Lung (tissue), 11 donors: ENCODE measurements at regions not wholly inside any gene's neighbourhood (a gene's known extent, or its start where the extent isn't known, plus 50 kb on each side); places are given as distances from the start of the nearest gene placed in this dataset.
"Not testable (repeated sequence)": the region's sequence is repeated elsewhere in the genome, so short reads cannot be mapped to it uniquely, and the experiment has no call there.

ENCODE experiments used
- ATAC-seq: fragments of 200-7000 bp; cut with Tn5 transposase; one replicate; pipeline ENCODE4 v1.9.1; 2020; ENCODE audit warnings: moderate number of reproducible peaks; ENCODE audit not compliant: insufficient read depth, low FRiP score
- DNase-seq, 3 donors: peaks; one replicate each; pipeline ENCODE4 v3.0.0-alpha.2; 2013 to 2017
- H3K27ac ChIP-seq, 2 donors: one replicate each; pipeline ENCODE4 v1.5.1; 2013; ENCODE audit warnings: mild to moderate bottlenecking in 2 of 2, moderate library complexity in 2 of 2, control low read depth in 1 of 2, inconsistent platforms in 1 of 2, low read depth in 1 of 2, low read length in 1 of 2
- H3K27me3 ChIP-seq, 3 donors: one replicate each; pipeline ENCODE4 v1.5.1; 2013; ENCODE audit warnings: low read length in 2 of 3; ENCODE audit not compliant: control insufficient read depth in 3 of 3, insufficient read depth in 3 of 3
- H3K36me3 ChIP-seq, 4 donors: one replicate each; pipeline ENCODE4 v1.5.1; 2013; ENCODE audit warnings: low read length in 4 of 4, mild to moderate bottlenecking in 1 of 4, moderate library complexity in 1 of 4; ENCODE audit not compliant: control insufficient read depth in 4 of 4, insufficient read depth in 4 of 4
- H3K4me1 ChIP-seq, 5 donors: one replicate each; pipeline ENCODE4 v1.5.1; 2013; ENCODE audit warnings: low read length in 5 of 5, mild to moderate bottlenecking in 2 of 5, moderate library complexity in 1 of 5; ENCODE audit not compliant: control insufficient read depth in 5 of 5, insufficient read depth in 5 of 5
- H3K4me3 ChIP-seq: one replicate; pipeline ENCODE4 v1.5.1; 2013; ENCODE audit warnings: mild to moderate bottlenecking, control low read depth, moderate library complexity
- H3K9ac ChIP-seq, 2 donors: one replicate each; pipeline ENCODE4 v1.5.1; 2013; ENCODE audit warnings: low read length in 2 of 2, control low read depth in 1 of 2; ENCODE audit not compliant: insufficient read depth in 1 of 2
- H3K9me3 ChIP-seq, 4 donors: one replicate each; pipeline ENCODE4 v1.5.1; 2013; ENCODE audit warnings: low read length in 3 of 4, mild to moderate bottlenecking in 1 of 4, moderate library complexity in 1 of 4; ENCODE audit not compliant: control insufficient read depth in 4 of 4, insufficient read depth in 3 of 4
- CTCF ChIP-seq: IDR thresholded peaks from 2 replicates; pipeline ENCODE4 v1.5.1; 2012; ENCODE audit warnings: mild to moderate bottlenecking; ENCODE audit errors: control extremely low read depth, extremely low read depth
- whole genome bisulfite sequencing, 2 donors: extraction: QIAGEN DNeasy Blood & Tissue Kit; methylation state at CpG; one replicate each; pipeline ENCODE4 v1.1.7; 2013; 5-methylcytosine and 5-hydroxymethylcytosine counted together
- donor health status: control.
- donor health status: control.
- donor health status: Bipolar disorder and iron deficiency.
- donor health status: healthy.
- donor health status: DM: yes; HTN: yes; CAD: no.

DNA sequence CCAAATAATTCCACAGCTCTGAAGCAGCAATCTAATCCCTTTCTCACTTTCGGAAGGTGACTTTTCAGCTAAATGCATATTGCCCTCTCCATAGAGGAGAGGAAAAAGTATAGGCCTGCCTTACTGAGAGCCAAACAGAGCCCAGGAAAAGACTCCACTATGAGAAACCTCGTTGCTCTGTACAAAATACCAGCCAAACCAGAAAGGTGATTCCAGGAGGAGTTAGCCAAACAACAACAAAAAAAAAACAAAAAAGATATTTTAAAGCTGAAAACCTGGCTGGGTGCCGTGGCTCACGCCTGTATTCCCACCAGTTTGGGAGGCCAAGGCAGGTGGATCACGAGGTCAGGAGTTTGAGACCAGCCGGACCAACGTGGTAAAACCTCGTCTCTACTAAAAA is 70.5 kb downstream of the HOXA1 start:
- no peak for ATAC-seq
- Histone ChIP-seq H3K27me3 (peaks cover 0 to 46% (median 2%) of the 10 kb centered on the region in 3 donors), H3K27ac (no peak overlapping the region), H3K4me1 (no peaks in the 10 kb centered on the region), H3K36me3 (no peaks in the 10 kb centered on the region), H3K9ac (no peak overlapping the region), H3K4me3 (no peak overlapping the region), H3K9me3 (no peaks in the 10 kb centered on the region)
- TF ChIP-seq CTCF: no peak
- WGBS, 2 donors: 79 to 83% methylated on average over 8 of the region's 8 CpGs
- no peak for DNase-seq

DNA sequence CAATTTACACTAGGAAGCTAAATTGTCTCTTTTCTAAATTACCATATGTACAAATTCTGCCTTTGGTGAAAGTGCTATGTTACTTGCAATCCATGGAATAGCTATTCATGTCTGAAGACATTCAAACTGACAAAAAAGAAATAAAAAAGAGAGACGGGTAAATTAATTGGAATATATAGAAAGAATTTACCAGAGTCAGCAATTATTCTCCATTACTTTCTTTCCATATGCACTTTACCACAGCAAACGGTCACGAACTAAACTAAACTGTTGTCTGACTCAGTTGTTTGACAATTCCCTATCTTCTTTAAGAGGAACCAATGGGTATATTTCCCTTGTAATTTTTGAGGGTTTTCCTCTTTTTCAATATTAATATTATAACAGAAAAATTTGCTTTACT is 85.7 kb downstream of the HOXA1 start:
- H3K36me3 ChIP-seq: no peaks in the 10 kb centered on the region
- WGBS, 2 donors: 94 to 98% methylated on average over 3 of the region's 3 CpGs
- ATAC-seq (no peak), DNase-seq (no peak)
- no peaks in the 10 kb centered on the region for H3K4me1 ChIP-seq
- peaks cover 0 to 16% (median 0%) of the 10 kb centered on the region in 4 donors for H3K9me3 ChIP-seq
- no peak overlapping the region for H3K27ac ChIP-seq
- H3K9ac ChIP-seq: no peak overlapping the region
- H3K27me3 ChIP-seq: no peaks in the 10 kb centered on the region
- H3K4me3 ChIP-seq: no peak overlapping the region
- TF ChIP-seq CTCF: no peak

- Histone ChIP-seq H3K4me1 (no peaks in the 10 kb centered on the region), H3K36me3 (no peaks in the 10 kb centered on the region), H3K27me3 (no peaks in the 10 kb centered on the region), H3K9ac (no peak overlapping the region), H3K4me3 (no peak overlapping the region), H3K9me3 (peaks cover 0 to 10% (median 1%) of the 10 kb centered on the region in 4 donors), H3K27ac (no peak overlapping the region)
- ATAC-seq (no peak), DNase-seq (no peak)
- TF ChIP-seq CTCF: no peak
- WGBS, 2 donors: 91 to 92% methylated on average over 6 of the region's 6 CpGs
These were observed 95.3 kb downstream of the HOXA1 start for GRCh38 chr7:27000496-27000895.

GRCh38 chr7:26998284-26998683 is 97.5 kb downstream of the HOXA1 start:
- peaks cover 0 to 10% (median 1%) of the 10 kb centered on the region in 4 donors for H3K9me3 ChIP-seq
- not testable (repeated sequence) for H3K27me3 ChIP-seq, H3K9ac ChIP-seq, H3K36me3 ChIP-seq, H3K4me1 ChIP-seq, H3K27ac ChIP-seq, H3K4me3 ChIP-seq, DNase-seq, ATAC-seq
- 89 to 95% methylated on average over 3 of the region's 3 CpGs for WGBS, 2 donors
